ENCODE measurements at regions not wholly inside any gene's neighbourhood (a gene's known extent, or its start where the extent isn't known, plus 50 kb on each side); places are given as distances from the start of the nearest gene placed in this dataset.

DNA sequence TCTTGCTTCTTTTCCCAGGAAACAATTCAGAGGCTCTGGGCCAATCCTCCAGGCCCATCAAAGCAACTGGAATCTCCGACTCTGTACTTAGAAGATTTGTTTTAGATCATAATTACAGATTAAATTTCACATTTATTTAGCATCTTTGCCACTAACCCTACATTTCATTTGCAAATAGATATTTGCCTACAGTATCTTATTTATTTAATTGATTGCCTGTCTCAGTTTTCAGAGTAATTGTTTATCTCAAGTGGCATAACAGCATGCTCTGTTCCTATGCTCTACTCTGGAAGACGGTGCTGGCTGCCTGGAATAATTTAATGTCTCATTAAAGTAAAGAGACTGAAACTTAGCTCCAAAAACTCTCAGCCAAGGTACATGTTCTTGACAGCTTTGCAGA is 213.4 kb downstream of the HNMT start:
- H3K27ac ChIP-seq = no peak overlapping the region
- no peaks in the 10 kb centered on the region for H3K9me3 ChIP-seq (ENCODE audit: control insufficient read depth, low read length)
- H3K9ac ChIP-seq = no peak overlapping the region
- no peak overlapping the region for H2AFZ ChIP-seq
- H3K4me2 ChIP-seq (ENCODE audit: low read length) = no peak overlapping the region
- H3K36me3 ChIP-seq (ENCODE audit: control insufficient read depth, insufficient read depth, low read length) = no peaks in the 10 kb centered on the region
- H3K79me2 ChIP-seq = no peaks in the 10 kb centered on the region
- no peaks in the 10 kb centered on the region for H3K27me3 ChIP-seq (ENCODE audit: control insufficient read depth, insufficient read depth, low read length)
- TF ChIP-seq, protein P1, sequence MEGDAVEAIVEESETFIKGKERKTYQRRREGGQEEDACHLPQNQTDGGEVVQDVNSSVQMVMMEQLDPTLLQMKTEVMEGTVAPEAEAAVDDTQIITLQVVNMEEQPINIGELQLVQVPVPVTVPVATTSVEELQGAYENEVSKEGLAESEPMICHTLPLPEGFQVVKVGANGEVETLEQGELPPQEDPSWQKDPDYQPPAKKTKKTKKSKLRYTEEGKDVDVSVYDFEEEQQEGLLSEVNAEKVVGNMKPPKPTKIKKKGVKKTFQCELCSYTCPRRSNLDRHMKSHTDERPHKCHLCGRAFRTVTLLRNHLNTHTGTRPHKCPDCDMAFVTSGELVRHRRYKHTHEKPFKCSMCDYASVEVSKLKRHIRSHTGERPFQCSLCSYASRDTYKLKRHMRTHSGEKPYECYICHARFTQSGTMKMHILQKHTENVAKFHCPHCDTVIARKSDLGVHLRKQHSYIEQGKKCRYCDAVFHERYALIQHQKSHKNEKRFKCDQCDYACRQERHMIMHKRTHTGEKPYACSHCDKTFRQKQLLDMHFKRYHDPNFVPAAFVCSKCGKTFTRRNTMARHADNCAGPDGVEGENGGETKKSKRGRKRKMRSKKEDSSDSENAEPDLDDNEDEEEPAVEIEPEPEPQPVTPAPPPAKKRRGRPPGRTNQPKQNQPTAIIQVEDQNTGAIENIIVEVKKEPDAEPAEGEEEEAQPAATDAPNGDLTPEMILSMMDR (IDR thresholded peaks at IDR 0.05) = no peak
- no peak overlapping the region for H3K4me3 ChIP-seq (ENCODE audit: low read depth, low read length)
- H3K4me1 ChIP-seq = no peaks in the 10 kb centered on the region

GRCh38 chr2:138180692-138181386 is 216.6 kb downstream of the HNMT start:
- Histone ChIP-seq H3K27ac (no peak overlapping the region), H3K4me1 (no peaks in the 10 kb centered on the region), H3K27me3 (ENCODE audit: control insufficient read depth, insufficient read depth, low read length) (no peaks in the 10 kb centered on the region)

DNA sequence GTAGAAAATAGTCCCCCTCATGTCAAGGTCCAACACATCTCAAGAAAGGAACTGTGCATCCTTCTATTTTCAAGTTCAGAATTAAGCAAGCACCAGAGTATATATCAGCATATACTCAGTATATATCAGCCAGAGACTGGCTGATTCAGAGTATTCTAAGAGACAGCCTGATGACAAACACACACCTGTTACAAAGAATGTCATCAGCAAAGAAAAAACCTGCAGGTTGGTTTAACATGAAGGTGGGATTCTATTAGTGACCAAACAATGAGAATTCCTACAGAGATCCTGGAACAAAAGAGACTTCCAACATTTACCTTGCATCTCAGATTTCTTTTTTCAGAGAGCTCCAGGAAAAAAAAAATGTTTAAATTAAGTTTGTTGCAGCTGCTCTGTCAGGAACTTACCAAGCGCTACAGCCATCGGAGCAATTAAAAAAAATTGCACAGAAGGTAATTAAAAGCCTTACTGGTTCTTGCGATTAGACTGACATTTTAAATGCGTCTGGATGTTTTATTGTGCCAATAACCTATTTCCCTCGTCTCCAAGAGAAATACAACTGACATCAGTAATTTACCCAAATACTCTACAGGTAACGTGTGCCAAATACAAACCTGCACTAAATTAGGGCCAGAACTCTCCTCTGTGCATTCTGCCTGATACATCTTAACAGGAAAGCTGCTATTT is 218.1 kb downstream of the HNMT start:
- Histone ChIP-seq H2AFZ (no peak overlapping the region), H3K4me3 (ENCODE audit: low read depth, low read length) (no peak overlapping the region), H3K27ac (no peak overlapping the region), H3K4me2 (ENCODE audit: low read length) (no peak overlapping the region), H3K9me3 (ENCODE audit: control insufficient read depth, low read length) (no peaks in the 10 kb centered on the region), H3K4me1 (no peaks in the 10 kb centered on the region), H3K27me3 (ENCODE audit: control insufficient read depth, insufficient read depth, low read length) (no peaks in the 10 kb centered on the region), H3K36me3 (ENCODE audit: control insufficient read depth, insufficient read depth, low read length) (no peaks in the 10 kb centered on the region), H3K9ac (no peak overlapping the region), H3K79me2 (no peaks in the 10 kb centered on the region)
- TF ChIP-seq, protein P1 (IDR thresholded peaks at IDR 0.05) = no peak

More at GRCh38 chr2:138180692-138181386, 216.6 kb downstream of the HNMT start:
- Histone ChIP-seq H3K4me3 (ENCODE audit: low read depth, low read length) (no peak overlapping the region), H2AFZ (no peak overlapping the region), H3K4me2 (ENCODE audit: low read length) (no peak overlapping the region), H3K9ac (no peak overlapping the region), H3K36me3 (ENCODE audit: control insufficient read depth, insufficient read depth, low read length) (no peaks in the 10 kb centered on the region), H3K79me2 (no peaks in the 10 kb centered on the region), H3K9me3 (ENCODE audit: control insufficient read depth, low read length) (no peaks in the 10 kb centered on the region)
- TF ChIP-seq, protein P1 (IDR thresholded peaks at IDR 0.05) = no peak

DNA sequence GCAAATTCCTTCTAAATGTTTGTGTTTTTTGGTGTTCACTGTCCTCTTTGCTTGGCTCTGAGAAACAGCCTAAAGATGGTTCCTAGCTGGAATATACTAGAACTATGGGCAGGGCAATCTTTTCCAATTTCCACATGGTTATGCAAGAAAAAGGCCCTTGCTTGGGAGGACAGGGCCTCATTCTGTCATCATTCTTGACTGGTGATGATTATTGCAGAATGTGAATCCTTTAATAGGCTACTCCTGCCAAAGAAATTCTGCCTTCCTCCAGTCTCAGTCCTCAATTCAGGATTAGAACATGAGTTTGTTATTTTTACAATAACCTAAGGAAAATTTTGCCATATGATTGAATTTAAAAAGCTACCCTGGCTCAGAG is 218.7 kb downstream of the HNMT start:
- Histone ChIP-seq H3K4me1 (no peaks in the 10 kb centered on the region), H3K79me2 (no peaks in the 10 kb centered on the region), H3K9me3 (ENCODE audit: control insufficient read depth, low read length) (no peaks in the 10 kb centered on the region), H3K4me2 (ENCODE audit: low read length) (no peak overlapping the region), H3K27ac (no peak overlapping the region), H3K4me3 (ENCODE audit: low read depth, low read length) (no peak overlapping the region), H2AFZ (no peak overlapping the region), H3K36me3 (ENCODE audit: control insufficient read depth, insufficient read depth, low read length) (no peaks in the 10 kb centered on the region), H3K27me3 (ENCODE audit: control insufficient read depth, insufficient read depth, low read length) (no peaks in the 10 kb centered on the region), H3K9ac (no peak overlapping the region)
- TF ChIP-seq, protein P1 (IDR thresholded peaks at IDR 0.05) = no peak

Data from parathyroid adenoma (tissue), 2 donors.